Gastroesophageal sphincter (tissue), 4 donors: ENCODE measurements at regions not wholly inside any gene's neighbourhood (a gene's known extent, or its start where the extent isn't known, plus 50 kb on each side); places are given as distances from the start of the nearest gene placed in this dataset.

Source experiments
- ATAC-seq: fragments of 150-250 bp; one replicate; pipeline ENCODE4 v1.9.1; 2016; ENCODE audit warnings: mild to moderate bottlenecking, moderate library complexity
- H3K27ac ChIP-seq, 4 donors: fragments of 200-600 bp; sonication (generic) in 3 of 4; 1 replicate in 3 of 4; 2 replicates in 1 of 4; pipeline ENCODE4 v1.5.1; 2016 to 2019
- H3K27me3 ChIP-seq: fragments of 200-600 bp; sonication (generic); one replicate; pipeline ENCODE4 v1.5.1; 2019
- H3K36me3 ChIP-seq, 2 donors: fragments of 200-600 bp; sonication (generic); one replicate each; pipeline ENCODE4 v1.5.1; 2019; ENCODE audit warnings: control low read depth in 1 of 2
- H3K4me1 ChIP-seq, 3 donors: fragments of 200-600 bp; sonication (generic); 1 replicate in 2 of 3; 2 replicates in 1 of 3; pipeline ENCODE4 v1.5.1; 2016 to 2019; ENCODE audit warnings: control low read depth in 2 of 3
- H3K4me3 ChIP-seq, 2 donors: fragments of 200-600 bp; sonication (generic); one replicate each; pipeline ENCODE4 v1.5.1; 2019; ENCODE audit warnings: mild to moderate bottlenecking in 1 of 2, moderate library complexity in 1 of 2
- H3K9me3 ChIP-seq, 3 donors: fragments of 200-600 bp; sonication (generic); one replicate each; pipeline ENCODE4 v1.5.1; 2017 to 2019; ENCODE audit warnings: control low read depth in 2 of 3
- CTCF ChIP-seq, 4 experiments: fragments of 200-600 bp in 2 of 4; fragments of 450-650 bp in 2 of 4; sonication (generic) in 1 of 4; IDR thresholded peaks; one replicate each; pipeline ENCODE4 v1.5.1; 2017 to 2019; ENCODE audit warnings: antibody characterized with exemption in 4 of 4, mild to moderate bottlenecking in 2 of 4, moderate library complexity in 2 of 4
- EP300 ChIP-seq: sonication (generic); formaldehyde crosslinking; IDR thresholded peaks from one replicate; pipeline ENCODE4 v1.6.1; 2017; ENCODE audit warnings: antibody characterized with exemption, mild to moderate bottlenecking
- POLR2A ChIP-seq, 2 donors: fragments of 450-650 bp; IDR thresholded peaks; one replicate each; pipeline ENCODE4 v1.6.1; 2017; ENCODE audit warnings: antibody characterized with exemption in 2 of 2, mild to moderate bottlenecking in 2 of 2, moderate library complexity in 1 of 2
- POLR2AphosphoS5 ChIP-seq: sonication (generic); formaldehyde crosslinking; IDR thresholded peaks from one replicate; pipeline ENCODE4 v1.6.1; 2017; ENCODE audit warnings: antibody characterized with exemption
- WGBS, 2 donors: methylation state at CpG; one replicate each; pipeline ENCODE4 v1.1.5; 2018; ENCODE audit warnings: low coverage in 1 of 2; 5-methylcytosine and 5-hydroxymethylcytosine counted together

- Histone ChIP-seq H3K4me1 (no peaks in the 10 kb centered on the region), H3K27ac (no peak overlapping the region), H3K36me3 (no peaks in the 10 kb centered on the region), H3K9me3 (peaks cover 0 to 12% (median 0%) of the 10 kb centered on the region in 3 donors), H3K27me3 (no peaks in the 10 kb centered on the region), H3K4me3 (no peak overlapping the region)
- WGBS, 2 donors: 75 to 81% methylated on average over 7 to 8 of the region's 8 CpGs
- no peak for ATAC-seq
- TF ChIP-seq POLR2AphosphoS5 (no peak), EP300 (no peak), POLR2A (IDR thresholded peaks at IDR 0.05) (no peak), CTCF (IDR thresholded peaks at IDR 0.05) (no peak)
These were observed 444.2 kb downstream of the CDH26 start for GRCh38 chr20:60402189-60403058.

DNA sequence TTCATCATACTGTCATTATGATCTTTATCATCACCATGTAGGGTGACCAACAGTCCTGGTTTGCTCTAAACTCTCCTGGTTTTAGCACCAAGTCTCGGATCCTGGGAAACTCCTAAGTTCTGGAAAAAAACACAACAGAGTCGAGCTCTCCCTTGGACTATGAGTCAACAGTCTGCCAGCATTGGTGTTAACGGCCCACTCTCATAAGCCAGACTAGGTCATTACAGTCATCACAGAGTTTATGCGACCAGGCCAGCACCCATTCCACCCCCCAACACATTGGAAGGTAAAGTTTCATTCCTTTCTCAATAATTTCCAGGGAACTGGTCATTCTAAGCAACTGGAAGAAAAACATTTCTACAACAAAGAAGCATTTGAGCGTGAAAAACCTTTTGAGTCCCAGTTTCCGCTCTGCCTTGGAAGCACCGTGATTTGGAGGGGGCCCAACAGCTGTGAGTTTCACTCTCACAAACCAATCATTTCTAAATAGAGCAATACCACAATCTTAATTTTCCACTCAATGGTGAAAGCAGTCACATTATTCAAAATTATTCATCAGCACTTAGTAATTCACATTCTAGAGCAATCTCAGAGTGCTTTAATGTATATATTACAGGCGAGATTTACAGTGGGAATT, 445.0 kb downstream of the CDH26 start:
- Histone ChIP-seq H3K36me3 (no peaks in the 10 kb centered on the region), H3K9me3 (peaks cover 0 to 12% (median 0%) of the 10 kb centered on the region in 3 donors), H3K27me3 (no peaks in the 10 kb centered on the region), H3K4me1 (no peaks in the 10 kb centered on the region), H3K4me3 (no peak overlapping the region), H3K27ac (no peak overlapping the region)
- 61 to 77% methylated on average over 5 to 7 of the region's 8 CpGs for WGBS, 2 donors
- TF ChIP-seq EP300 (no peak), POLR2A (IDR thresholded peaks at IDR 0.05) (no peak), POLR2AphosphoS5 (no peak), CTCF (IDR thresholded peaks at IDR 0.05) (no peak)
- no peak for ATAC-seq

GRCh38 chr20:60407011-60407771, 449.0 kb downstream of the CDH26 start:
- H3K27ac ChIP-seq: no peak overlapping the region
- no peaks in the 10 kb centered on the region for H3K27me3 ChIP-seq
- no peaks in the 10 kb centered on the region for H3K4me1 ChIP-seq
- no peaks in the 10 kb centered on the region for H3K9me3 ChIP-seq
- H3K4me3 ChIP-seq: no peak overlapping the region
- WGBS, 2 donors: 78 to 84% methylated on average over 7 to 10 of the region's 10 CpGs
- no peak for ATAC-seq
- TF ChIP-seq CTCF (IDR thresholded peaks at IDR 0.05) (no peak), POLR2A (IDR thresholded peaks at IDR 0.05) (no peak), EP300 (no peak), POLR2AphosphoS5 (no peak)
- H3K36me3 ChIP-seq: no peaks in the 10 kb centered on the region

DNA sequence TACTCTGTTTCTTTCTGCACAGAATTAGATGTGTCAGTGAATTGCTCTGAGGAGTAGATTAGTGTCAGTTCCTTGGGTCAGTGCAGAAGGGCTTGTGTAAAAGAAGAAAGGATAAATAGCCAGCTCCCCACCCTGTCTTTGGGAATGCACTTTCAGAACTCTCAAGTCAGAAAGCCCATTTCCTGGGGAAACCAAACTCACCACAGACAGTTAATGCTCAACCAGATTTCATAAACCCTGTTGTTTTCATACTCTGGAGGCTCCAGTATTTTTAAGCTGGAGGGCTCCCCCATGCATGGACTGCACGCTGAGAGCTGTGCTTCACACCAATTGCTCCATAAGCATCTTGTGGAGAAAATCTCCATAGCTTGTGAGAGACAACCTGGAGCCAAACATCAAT, 449.7 kb downstream of the CDH26 start:
- ATAC-seq: no peak
- Histone ChIP-seq H3K36me3 (no peaks in the 10 kb centered on the region), H3K4me1 (no peaks in the 10 kb centered on the region), H3K9me3 (no peaks in the 10 kb centered on the region), H3K4me3 (no peak overlapping the region), H3K27me3 (no peaks in the 10 kb centered on the region), H3K27ac (no peak overlapping the region)
- no CpG with 5 or more reads among the region's 1 CpG for WGBS, 2 donors
- no peak for TF ChIP-seq EP300
- no peak for TF ChIP-seq POLR2AphosphoS5
- TF ChIP-seq CTCF (IDR thresholded peaks at IDR 0.05): no peak
- TF ChIP-seq POLR2A (IDR thresholded peaks at IDR 0.05): no peak
